WTC11 (cell line): ENCODE measurements at regions not wholly inside any gene's neighbourhood (a gene's known extent, or its start where the extent isn't known, plus 50 kb on each side); places are given as distances from the start of the nearest gene placed in this dataset.

Experiments
- ATAC-seq: fragments of 200-7000 bp; cut with Tn5 transposase; 2 replicates; pipeline ENCODE4 v1.10.0; 2021; ENCODE audit warnings: mild to moderate bottlenecking, moderate library complexity
- CTCF ChIA-PET: fragments of 300-600 bp; sonication (Branson Sonifier 250); formaldehyde crosslinking; loops from one replicate; lab custom pipeline; 2021; ENCODE audit warnings: antibody characterized with exemption; lab: Charles Lee
- POLR2A ChIA-PET: fragments of 350-600 bp; sonication (Branson Sonifier 250); formaldehyde crosslinking; loops from one replicate; lab custom pipeline; 2021; ENCODE audit warnings: antibody characterized with exemption; lab: Charles Lee
- DNase-seq: peaks from one replicate; pipeline ENCODE4 v3.0.0; 2021; ENCODE audit warnings: low spot score
- H3K27ac Mint-ChIP-seq: 2 replicates; pipeline ENCODE4 v1.8.0; 2021; ENCODE audit warnings: mixed read lengths
- H3K27me3 Mint-ChIP-seq: 2 replicates; pipeline ENCODE4 v1.8.0; 2021; ENCODE audit warnings: low read depth, mild to moderate bottlenecking, moderate library complexity, mixed read lengths
- H3K36me3 Mint-ChIP-seq: 2 replicates; pipeline ENCODE4 v1.8.0; 2021; ENCODE audit warnings: mixed read lengths
- H3K4me1 Mint-ChIP-seq: 2 replicates; pipeline ENCODE4 v1.8.0; 2022; ENCODE audit warnings: mixed read lengths
- H3K4me3 Mint-ChIP-seq: 2 replicates; pipeline ENCODE4 v1.8.0; 2021; ENCODE audit warnings: mild to moderate bottlenecking, moderate library complexity, mixed read lengths
- H3K9me3 Mint-ChIP-seq: 2 replicates; pipeline ENCODE4 v1.8.0; 2021; ENCODE audit warnings: mixed read lengths
- CREM ChIP-seq: sonication (generic); formaldehyde crosslinking; IDR thresholded peaks from 2 replicates; pipeline ENCODE4 v1.8.1; 2022; ENCODE audit warnings: mild to moderate bottlenecking, missing genetic modification reagents, moderate library complexity
- MXD4 ChIP-seq: fragments of 250-450 bp; sonication (Bioruptor Pico); IDR thresholded peaks from 2 replicates; pipeline ENCODE4 v1.8.0; 2021; ENCODE audit warnings: mild to moderate bottlenecking, moderate library complexity, borderline replicate concordance
- MYBL2 ChIP-seq: sonication (generic); formaldehyde crosslinking; IDR thresholded peaks from 2 replicates; pipeline ENCODE4 v1.8.1; 2023; ENCODE audit warnings: mild to moderate bottlenecking, moderate library complexity, missing genetic modification reagents
- NFYB ChIP-seq: sonication (generic); formaldehyde crosslinking; conservative IDR thresholded peaks from 2 replicates; pipeline ENCODE4 v1.8.0; 2022; ENCODE audit warnings: low read depth, missing genetic modification reagents
- OVOL2 ChIP-seq: fragments of 250-450 bp; sonication (Bioruptor Pico); IDR thresholded peaks from 2 replicates; pipeline ENCODE4 v1.9.0; 2021; ENCODE audit warnings: mild to moderate bottlenecking, borderline replicate concordance
- RELA ChIP-seq: sonication (generic); formaldehyde crosslinking; IDR thresholded peaks from 2 replicates; pipeline ENCODE4 v1.8.1; 2022; ENCODE audit warnings: missing genetic modification reagents, mild to moderate bottlenecking, borderline replicate concordance
- SMAD3 ChIP-seq: sonication (generic); formaldehyde crosslinking; IDR thresholded peaks from 2 replicates; pipeline ENCODE4 v1.8.0; 2022; ENCODE audit warnings: missing genetic modification reagents, mild to moderate bottlenecking, borderline replicate concordance
- TCF7 ChIP-seq: sonication (generic); formaldehyde crosslinking; IDR thresholded peaks from 2 replicates; pipeline ENCODE4 v1.8.0; 2022; ENCODE audit warnings: mild to moderate bottlenecking, low read depth, missing genetic modification reagents, moderate library complexity
- ZNF263 ChIP-seq: sonication (generic); formaldehyde crosslinking; IDR thresholded peaks from 2 replicates; pipeline ENCODE4 v1.8.1; 2022; ENCODE audit warnings: low read depth, mild to moderate bottlenecking, moderate library complexity, missing genetic modification reagents
- ZNF416 ChIP-seq: fragments of 250-450 bp; sonication (Bioruptor Pico); IDR thresholded peaks from 2 replicates; pipeline ENCODE4 v1.9.0; 2021; ENCODE audit warnings: mild to moderate bottlenecking, inconsistent platforms
- TF ChIP-seq, protein P1 (sequence below): sonication (generic); formaldehyde crosslinking; IDR thresholded peaks from 2 replicates; pipeline ENCODE4 v1.8.1; 2023; ENCODE audit warnings: mild to moderate bottlenecking, missing genetic modification reagents, moderate library complexity
- TF ChIP-seq, protein P2 (sequence below): sonication (generic); formaldehyde crosslinking; IDR thresholded peaks from 2 replicates; pipeline ENCODE4 v1.8.1; 2023; ENCODE audit warnings: mild to moderate bottlenecking, missing genetic modification reagents, moderate library complexity
- TF ChIP-seq, protein P3 (sequence below): fragments of 250-450 bp; sonication (Bioruptor Pico); IDR thresholded peaks from 2 replicates; pipeline ENCODE4 v2.1.2; 2022; ENCODE audit warnings: mild to moderate bottlenecking, moderate library complexity
- TF ChIP-seq, protein P4 (sequence below): sonication (generic); formaldehyde crosslinking; IDR thresholded peaks from 2 replicates; pipeline ENCODE4 v1.8.1; 2022; ENCODE audit warnings: low read depth, missing genetic modification reagents, borderline replicate concordance
- TF ChIP-seq, protein P5 (sequence below): sonication (generic); formaldehyde crosslinking; IDR thresholded peaks from 2 replicates; pipeline ENCODE4 v1.8.1; 2023; ENCODE audit warnings: mild to moderate bottlenecking, missing genetic modification reagents, borderline replicate concordance
- TF ChIP-seq, protein P6 (sequence below): sonication (generic); formaldehyde crosslinking; IDR thresholded peaks from 2 replicates; pipeline ENCODE4 v1.8.1; 2023; ENCODE audit warnings: mild to moderate bottlenecking, missing genetic modification reagents
- TF ChIP-seq, protein P7 (sequence below): fragments of 250-450 bp; sonication (Bioruptor Pico); conservative IDR thresholded peaks from 2 replicates; pipeline ENCODE4 v1.9.0; 2021; ENCODE audit warnings: mild to moderate bottlenecking
- TF ChIP-seq, protein P8 (sequence below): sonication (generic); formaldehyde crosslinking; IDR thresholded peaks from 2 replicates; pipeline ENCODE4 v1.8.0; 2023; ENCODE audit warnings: missing genetic modification reagents
- TF ChIP-seq, protein P9 (sequence below): sonication (generic); formaldehyde crosslinking; IDR thresholded peaks from 2 replicates; pipeline ENCODE4 v1.8.0; 2023; ENCODE audit warnings: mild to moderate bottlenecking, missing genetic modification reagents

DNA sequence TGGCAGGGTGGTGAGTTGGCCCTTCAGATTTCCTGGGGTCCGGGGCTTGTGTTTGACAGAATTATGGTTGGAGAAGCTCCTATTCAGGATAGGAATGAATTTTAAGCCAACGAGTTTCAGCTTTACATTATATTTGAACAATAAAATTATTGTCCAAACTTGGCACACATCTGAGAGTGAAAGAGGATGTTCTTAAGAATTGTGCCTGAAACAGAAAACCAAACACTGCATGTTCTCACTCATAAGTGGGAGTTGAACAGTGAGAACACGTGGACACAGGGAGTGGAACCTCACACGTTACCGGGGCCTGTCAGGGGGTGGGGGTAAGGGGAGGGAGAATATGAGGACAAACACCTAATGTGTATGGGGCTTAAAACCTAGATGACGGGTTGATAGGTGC lies 111.8 kb upstream of the ACTBL2 start:
- TF ChIP-seq, protein P1, sequence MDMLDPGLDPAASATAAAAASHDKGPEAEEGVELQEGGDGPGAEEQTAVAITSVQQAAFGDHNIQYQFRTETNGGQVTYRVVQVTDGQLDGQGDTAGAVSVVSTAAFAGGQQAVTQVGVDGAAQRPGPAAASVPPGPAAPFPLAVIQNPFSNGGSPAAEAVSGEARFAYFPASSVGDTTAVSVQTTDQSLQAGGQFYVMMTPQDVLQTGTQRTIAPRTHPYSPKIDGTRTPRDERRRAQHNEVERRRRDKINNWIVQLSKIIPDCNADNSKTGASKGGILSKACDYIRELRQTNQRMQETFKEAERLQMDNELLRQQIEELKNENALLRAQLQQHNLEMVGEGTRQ = no peak
- TF ChIP-seq, protein P2, sequence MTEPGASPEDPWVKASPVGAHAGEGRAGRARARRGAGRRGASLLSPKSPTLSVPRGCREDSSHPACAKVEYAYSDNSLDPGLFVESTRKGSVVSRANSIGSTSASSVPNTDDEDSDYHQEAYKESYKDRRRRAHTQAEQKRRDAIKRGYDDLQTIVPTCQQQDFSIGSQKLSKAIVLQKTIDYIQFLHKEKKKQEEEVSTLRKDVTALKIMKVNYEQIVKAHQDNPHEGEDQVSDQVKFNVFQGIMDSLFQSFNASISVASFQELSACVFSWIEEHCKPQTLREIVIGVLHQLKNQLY (CRISPR knock-in tag) = no peak
- no peak for TF ChIP-seq CREM
- TF ChIP-seq SMAD3 (CRISPR knock-in tag) = no peak
- no peak for TF ChIP-seq OVOL2 (CRISPR knock-in tag)
- TF ChIP-seq, protein P3, sequence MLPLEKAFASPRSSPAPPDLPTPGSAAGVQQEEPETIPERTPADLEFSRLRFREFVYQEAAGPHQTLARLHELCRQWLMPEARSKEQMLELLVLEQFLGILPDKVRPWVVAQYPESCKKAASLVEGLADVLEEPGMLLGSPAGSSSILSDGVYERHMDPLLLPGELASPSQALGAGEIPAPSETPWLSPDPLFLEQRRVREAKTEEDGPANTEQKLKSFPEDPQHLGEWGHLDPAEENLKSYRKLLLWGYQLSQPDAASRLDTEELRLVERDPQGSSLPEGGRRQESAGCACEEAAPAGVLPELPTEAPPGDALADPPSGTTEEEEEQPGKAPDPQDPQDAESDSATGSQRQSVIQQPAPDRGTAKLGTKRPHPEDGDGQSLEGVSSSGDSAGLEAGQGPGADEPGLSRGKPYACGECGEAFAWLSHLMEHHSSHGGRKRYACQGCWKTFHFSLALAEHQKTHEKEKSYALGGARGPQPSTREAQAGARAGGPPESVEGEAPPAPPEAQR (CRISPR knock-in tag) = no peak
- TF ChIP-seq, protein P4, sequence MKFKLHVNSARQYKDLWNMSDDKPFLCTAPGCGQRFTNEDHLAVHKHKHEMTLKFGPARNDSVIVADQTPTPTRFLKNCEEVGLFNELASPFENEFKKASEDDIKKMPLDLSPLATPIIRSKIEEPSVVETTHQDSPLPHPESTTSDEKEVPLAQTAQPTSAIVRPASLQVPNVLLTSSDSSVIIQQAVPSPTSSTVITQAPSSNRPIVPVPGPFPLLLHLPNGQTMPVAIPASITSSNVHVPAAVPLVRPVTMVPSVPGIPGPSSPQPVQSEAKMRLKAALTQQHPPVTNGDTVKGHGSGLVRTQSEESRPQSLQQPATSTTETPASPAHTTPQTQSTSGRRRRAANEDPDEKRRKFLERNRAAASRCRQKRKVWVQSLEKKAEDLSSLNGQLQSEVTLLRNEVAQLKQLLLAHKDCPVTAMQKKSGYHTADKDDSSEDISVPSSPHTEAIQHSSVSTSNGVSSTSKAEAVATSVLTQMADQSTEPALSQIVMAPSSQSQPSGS = no peak
- no peak for TF ChIP-seq MXD4
- TF ChIP-seq, protein P5, sequence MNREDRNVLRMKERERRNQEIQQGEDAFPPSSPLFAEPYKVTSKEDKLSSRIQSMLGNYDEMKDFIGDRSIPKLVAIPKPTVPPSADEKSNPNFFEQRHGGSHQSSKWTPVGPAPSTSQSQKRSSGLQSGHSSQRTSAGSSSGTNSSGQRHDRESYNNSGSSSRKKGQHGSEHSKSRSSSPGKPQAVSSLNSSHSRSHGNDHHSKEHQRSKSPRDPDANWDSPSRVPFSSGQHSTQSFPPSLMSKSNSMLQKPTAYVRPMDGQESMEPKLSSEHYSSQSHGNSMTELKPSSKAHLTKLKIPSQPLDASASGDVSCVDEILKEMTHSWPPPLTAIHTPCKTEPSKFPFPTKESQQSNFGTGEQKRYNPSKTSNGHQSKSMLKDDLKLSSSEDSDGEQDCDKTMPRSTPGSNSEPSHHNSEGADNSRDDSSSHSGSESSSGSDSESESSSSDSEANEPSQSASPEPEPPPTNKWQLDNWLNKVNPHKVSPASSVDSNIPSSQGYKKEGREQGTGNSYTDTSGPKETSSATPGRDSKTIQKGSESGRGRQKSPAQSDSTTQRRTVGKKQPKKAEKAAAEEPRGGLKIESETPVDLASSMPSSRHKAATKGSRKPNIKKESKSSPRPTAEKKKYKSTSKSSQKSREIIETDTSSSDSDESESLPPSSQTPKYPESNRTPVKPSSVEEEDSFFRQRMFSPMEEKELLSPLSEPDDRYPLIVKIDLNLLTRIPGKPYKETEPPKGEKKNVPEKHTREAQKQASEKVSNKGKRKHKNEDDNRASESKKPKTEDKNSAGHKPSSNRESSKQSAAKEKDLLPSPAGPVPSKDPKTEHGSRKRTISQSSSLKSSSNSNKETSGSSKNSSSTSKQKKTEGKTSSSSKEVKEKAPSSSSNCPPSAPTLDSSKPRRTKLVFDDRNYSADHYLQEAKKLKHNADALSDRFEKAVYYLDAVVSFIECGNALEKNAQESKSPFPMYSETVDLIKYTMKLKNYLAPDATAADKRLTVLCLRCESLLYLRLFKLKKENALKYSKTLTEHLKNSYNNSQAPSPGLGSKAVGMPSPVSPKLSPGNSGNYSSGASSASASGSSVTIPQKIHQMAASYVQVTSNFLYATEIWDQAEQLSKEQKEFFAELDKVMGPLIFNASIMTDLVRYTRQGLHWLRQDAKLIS (CRISPR knock-in tag) = no peak
- TF ChIP-seq, protein P6, sequence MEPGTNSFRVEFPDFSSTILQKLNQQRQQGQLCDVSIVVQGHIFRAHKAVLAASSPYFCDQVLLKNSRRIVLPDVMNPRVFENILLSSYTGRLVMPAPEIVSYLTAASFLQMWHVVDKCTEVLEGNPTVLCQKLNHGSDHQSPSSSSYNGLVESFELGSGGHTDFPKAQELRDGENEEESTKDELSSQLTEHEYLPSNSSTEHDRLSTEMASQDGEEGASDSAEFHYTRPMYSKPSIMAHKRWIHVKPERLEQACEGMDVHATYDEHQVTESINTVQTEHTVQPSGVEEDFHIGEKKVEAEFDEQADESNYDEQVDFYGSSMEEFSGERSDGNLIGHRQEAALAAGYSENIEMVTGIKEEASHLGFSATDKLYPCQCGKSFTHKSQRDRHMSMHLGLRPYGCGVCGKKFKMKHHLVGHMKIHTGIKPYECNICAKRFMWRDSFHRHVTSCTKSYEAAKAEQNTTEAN (CRISPR knock-in tag) = no peak
- TF ChIP-seq RELA (CRISPR knock-in tag) = no peak
- CTCF ChIA-PET = interaction anchor here (2.0 kb wide), 1 partner anchor 56 kb away, joined by 10 read pairs; no protein-coding TSS in a partner anchor
- ATAC-seq = no peak
- Mint-ChIP-seq H3K4me1 (peaks cover 4% of the 10 kb centered on the region), H3K4me3 (no peak overlapping the region), H3K9me3 (no peaks in the 10 kb centered on the region), H3K27ac (no peak overlapping the region), H3K36me3 (no peaks in the 10 kb centered on the region), H3K27me3 (no peaks in the 10 kb centered on the region)
- DNase-seq = no peak
- POLR2A ChIA-PET = no interaction called here

DNA sequence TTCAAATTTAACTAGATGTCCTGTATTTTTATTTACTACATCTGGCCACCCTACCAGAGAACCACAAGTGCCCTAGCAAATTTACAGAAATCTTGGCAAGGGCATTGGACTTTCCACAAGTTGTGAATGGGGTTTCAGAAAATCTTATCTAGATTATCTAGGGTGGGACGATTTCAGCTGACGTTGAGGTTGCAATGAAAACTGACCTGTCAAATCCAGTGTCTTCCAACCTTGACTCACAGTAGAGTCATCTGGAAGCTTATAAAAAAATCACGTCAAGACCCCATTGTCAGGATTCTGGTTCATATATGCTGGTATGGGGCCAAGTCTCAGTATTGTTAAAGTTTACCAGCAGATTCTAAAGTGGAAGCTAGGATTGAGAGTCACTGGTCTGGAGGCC lies 109.6 kb upstream of the ACTBL2 start:
- no peak for ATAC-seq
- TF ChIP-seq, protein P7, sequence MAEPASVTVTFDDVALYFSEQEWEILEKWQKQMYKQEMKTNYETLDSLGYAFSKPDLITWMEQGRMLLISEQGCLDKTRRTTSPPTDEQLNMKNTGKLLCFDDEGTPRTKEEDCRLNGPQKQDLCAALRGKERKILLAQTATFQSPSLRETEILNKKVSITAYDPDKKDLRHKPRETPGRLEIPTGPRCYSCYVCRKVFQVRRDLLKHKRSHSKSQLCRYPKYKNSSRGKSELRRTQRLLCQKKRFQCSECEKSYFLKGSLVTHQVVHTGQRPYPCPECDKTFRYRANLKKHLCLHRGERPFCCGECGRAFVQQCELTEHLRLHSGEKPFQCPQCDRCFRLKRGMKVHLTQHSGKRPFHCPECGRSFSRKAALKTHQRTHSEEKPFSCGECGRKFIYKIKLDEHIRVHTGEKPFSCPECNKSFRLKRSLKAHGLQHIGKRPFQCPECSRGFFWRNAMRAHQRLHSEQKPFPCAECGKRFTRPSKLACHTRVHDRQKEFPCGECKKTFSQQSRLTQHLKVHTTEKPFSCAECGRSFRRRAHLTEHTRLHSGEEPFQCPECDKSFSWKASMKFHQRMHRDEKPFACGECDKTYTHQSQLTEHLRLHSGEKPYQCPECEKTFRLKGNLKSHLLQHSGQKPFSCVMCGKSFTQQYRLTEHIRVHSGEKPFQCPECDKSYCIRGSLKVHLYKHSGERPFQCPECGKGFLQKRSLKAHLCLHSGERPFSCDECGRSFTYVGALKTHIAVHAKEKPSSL = no peak
- TF ChIP-seq MYBL2 (CRISPR knock-in tag) = no peak
- TF ChIP-seq ZNF416 (CRISPR knock-in tag) = no peak
- TF ChIP-seq, protein P8, sequence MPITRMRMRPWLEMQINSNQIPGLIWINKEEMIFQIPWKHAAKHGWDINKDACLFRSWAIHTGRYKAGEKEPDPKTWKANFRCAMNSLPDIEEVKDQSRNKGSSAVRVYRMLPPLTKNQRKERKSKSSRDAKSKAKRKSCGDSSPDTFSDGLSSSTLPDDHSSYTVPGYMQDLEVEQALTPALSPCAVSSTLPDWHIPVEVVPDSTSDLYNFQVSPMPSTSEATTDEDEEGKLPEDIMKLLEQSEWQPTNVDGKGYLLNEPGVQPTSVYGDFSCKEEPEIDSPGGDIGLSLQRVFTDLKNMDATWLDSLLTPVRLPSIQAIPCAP (CRISPR knock-in tag) = no peak
- TF ChIP-seq TCF7 = no peak
- no peak for TF ChIP-seq NFYB
- TF ChIP-seq, protein P9, sequence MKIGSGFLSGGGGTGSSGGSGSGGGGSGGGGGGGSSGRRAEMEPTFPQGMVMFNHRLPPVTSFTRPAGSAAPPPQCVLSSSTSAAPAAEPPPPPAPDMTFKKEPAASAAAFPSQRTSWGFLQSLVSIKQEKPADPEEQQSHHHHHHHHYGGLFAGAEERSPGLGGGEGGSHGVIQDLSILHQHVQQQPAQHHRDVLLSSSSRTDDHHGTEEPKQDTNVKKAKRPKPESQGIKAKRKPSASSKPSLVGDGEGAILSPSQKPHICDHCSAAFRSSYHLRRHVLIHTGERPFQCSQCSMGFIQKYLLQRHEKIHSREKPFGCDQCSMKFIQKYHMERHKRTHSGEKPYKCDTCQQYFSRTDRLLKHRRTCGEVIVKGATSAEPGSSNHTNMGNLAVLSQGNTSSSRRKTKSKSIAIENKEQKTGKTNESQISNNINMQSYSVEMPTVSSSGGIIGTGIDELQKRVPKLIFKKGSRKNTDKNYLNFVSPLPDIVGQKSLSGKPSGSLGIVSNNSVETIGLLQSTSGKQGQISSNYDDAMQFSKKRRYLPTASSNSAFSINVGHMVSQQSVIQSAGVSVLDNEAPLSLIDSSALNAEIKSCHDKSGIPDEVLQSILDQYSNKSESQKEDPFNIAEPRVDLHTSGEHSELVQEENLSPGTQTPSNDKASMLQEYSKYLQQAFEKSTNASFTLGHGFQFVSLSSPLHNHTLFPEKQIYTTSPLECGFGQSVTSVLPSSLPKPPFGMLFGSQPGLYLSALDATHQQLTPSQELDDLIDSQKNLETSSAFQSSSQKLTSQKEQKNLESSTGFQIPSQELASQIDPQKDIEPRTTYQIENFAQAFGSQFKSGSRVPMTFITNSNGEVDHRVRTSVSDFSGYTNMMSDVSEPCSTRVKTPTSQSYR (CRISPR knock-in tag) = no peak
- TF ChIP-seq ZNF263 (CRISPR knock-in tag) = no peak

More for the DNA sequence above, 109.6 kb upstream of the ACTBL2 start:
- no peaks in the 10 kb centered on the region for H3K4me1 Mint-ChIP-seq
- H3K4me3 Mint-ChIP-seq = no peak overlapping the region
- DNase-seq = no peak
- H3K27me3 Mint-ChIP-seq = no peaks in the 10 kb centered on the region
- POLR2A ChIA-PET = no interaction called here
- H3K36me3 Mint-ChIP-seq = no peaks in the 10 kb centered on the region; the same call in 1 of the 2 replicates
- CTCF ChIA-PET = no interaction called here
- H3K9me3 Mint-ChIP-seq = peaks cover 5% of the 10 kb centered on the region
- no peak overlapping the region for H3K27ac Mint-ChIP-seq
